Large intestine (tissue), 3 donors: ENCODE measurements at regions not wholly inside any gene's neighbourhood (a gene's known extent, or its start where the extent isn't known, plus 50 kb on each side); places are given as distances from the start of the nearest gene placed in this dataset.

Experiments used
- DNase-seq, 2 donors: peaks; one replicate each; pipeline versions ENCODE4 v3.0.0 to v3.0.0-alpha.2; 2013
- H3K27ac ChIP-seq: one replicate; pipeline ENCODE4 v1.5.1; 2013; ENCODE audit warnings: low read length
- H3K27me3 ChIP-seq: 2 replicates; pipeline ENCODE4 v1.6.1; 2013; ENCODE audit warnings: low read length; ENCODE audit not compliant: control insufficient read depth, insufficient read depth
- H3K36me3 ChIP-seq: 2 replicates; pipeline ENCODE4 v1.6.1; 2013; ENCODE audit warnings: low read length; ENCODE audit not compliant: control insufficient read depth, insufficient read depth
- H3K4me1 ChIP-seq: one replicate; pipeline ENCODE4 v1.6.1; 2013; ENCODE audit warnings: low read length; ENCODE audit not compliant: control insufficient read depth, insufficient read depth
- H3K4me3 ChIP-seq: one replicate; pipeline ENCODE4 v1.5.1; 2013; ENCODE audit warnings: low read length
- H3K9me3 ChIP-seq: one replicate; pipeline ENCODE4 v1.6.1; 2013; ENCODE audit warnings: mild to moderate bottlenecking, low read depth, low read length, moderate library complexity; ENCODE audit not compliant: control insufficient read depth
- WGBS: methylation state at CpG from one replicate; pipeline ENCODE4 v1.1.5; 2013; ENCODE audit warnings: low lambda C conversion rate; ENCODE audit not compliant: insufficient coverage; 5-methylcytosine and 5-hydroxymethylcytosine counted together

DNA sequence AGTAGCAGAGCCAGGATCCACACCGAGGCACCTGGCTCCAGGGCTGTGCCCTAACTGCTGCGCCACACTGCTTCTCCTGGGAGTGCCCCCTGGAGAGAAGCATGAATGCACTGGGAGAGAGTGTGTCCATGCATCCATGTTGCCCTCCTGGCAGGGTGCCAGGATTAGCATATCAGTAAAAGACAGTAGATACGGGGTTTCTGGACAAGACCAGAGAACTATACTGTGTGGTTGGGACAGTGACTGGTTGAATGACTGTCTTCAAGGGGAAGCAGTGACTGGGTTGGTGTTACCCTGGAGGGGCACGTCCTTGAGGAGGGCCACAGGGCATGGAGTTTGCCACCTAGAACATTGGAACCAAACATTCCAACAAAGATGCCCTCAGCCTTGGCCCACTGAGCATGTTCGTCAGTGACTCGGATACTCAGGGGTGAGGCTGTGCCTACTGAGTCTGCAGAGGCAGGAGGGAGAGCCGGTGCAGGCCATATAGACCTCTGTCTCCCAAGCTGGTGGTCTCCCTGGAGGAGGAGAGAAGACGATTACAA lies 288.8 kb downstream of the CDC5L start:
- no CpG with 5 or more reads among the region's 8 CpGs for WGBS
- Histone ChIP-seq H3K4me3 (no peak overlapping the region), H3K36me3 (no peaks in the 10 kb centered on the region)

GRCh38 chr6:44676826-44677433 lies 289.4 kb downstream of the CDC5L start:
- DNase-seq, result no peak
- Histone ChIP-seq H3K9me3 (no peaks in the 10 kb centered on the region), H3K27me3 (peaks cover 8% of the 10 kb centered on the region), H3K4me1 (no peaks in the 10 kb centered on the region), H3K4me3 (no peak overlapping the region), H3K36me3 (no peaks in the 10 kb centered on the region), H3K27ac (no peak overlapping the region)
- WGBS, result no CpG with 5 or more reads among the region's 9 CpGs

More for the DNA sequence above, 288.8 kb downstream of the CDC5L start:
- H3K27ac ChIP-seq, result no peak overlapping the region
- no peaks in the 10 kb centered on the region for H3K4me1 ChIP-seq
- no peak for DNase-seq
- H3K9me3 ChIP-seq, result no peaks in the 10 kb centered on the region
- H3K27me3 ChIP-seq, result peaks cover 8% of the 10 kb centered on the region

DNA sequence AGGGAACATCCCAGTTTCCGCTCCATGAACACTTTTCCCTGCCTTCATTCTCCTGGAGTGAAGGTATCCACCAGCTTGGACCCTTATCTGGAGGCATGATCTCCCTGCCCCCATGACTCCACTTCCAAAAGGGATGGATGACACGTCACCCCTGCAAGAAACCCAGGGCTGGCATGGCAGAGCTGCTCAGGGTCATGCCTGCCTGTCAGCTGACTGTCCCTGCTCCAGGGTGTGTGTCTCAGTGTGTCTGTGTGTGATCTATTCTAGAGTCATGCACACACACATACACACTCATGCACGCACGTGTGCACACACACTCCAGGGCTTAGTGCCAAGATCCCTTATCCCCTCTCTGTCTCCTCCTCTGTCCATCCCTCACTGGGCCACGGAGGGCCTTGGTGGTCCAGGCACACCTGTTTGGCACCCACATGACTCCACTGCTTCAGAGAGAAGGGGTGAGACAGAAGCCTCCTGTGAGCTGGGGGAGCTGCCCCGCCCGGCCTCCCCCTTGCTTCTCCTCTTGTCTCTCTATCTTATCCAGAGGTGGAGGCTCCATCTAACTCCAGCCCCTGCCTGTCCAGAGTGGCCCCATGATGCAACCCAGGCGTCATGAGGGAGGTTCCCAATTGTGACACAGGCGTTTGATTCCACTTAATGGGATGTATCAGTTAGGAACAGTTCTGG lies 290.9 kb downstream of the CDC5L start:
- Histone ChIP-seq H3K36me3 (no peaks in the 10 kb centered on the region), H3K4me1 (no peaks in the 10 kb centered on the region), H3K9me3 (no peaks in the 10 kb centered on the region), H3K27ac (no peak overlapping the region), H3K27me3 (peaks cover 8% of the 10 kb centered on the region), H3K4me3 (no peak overlapping the region)
- no peak for DNase-seq
- WGBS, result no CpG with 5 or more reads among the region's 9 CpGs

DNA sequence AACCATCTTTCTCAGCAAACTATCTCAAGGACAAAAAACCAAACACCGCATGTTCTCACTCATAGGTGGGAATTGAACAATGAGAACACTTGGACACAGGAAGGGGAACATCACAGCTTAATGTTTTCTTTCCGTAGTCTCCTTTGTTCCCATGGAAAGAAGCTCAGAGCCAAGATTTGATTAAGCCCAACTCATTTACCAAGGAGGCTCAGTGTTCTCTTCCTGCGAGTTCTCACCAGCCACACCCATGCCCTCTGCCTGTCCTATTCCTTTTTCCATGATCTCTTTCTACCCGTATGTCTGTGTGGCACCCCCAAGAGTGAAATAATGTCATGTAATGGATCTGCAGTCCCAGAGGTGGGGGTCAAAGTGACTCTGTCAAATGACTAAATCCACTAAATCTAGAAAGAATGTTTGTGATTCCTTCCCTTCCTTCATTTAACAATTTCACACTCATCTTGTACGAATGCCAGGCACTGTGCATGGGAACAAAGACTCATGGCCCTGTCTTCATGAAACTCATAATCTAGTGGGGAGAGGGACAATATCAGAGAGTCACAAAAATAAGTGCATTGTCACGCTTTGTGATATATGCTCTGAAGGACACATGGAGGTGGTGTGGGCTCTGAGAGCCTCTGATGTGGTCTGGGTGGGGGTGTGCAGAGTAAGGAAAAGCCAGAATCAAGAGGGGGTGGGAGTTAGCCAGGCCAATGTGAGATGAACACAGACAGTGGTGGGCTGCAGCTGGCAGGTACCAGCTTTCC lies 292.1 kb downstream of the CDC5L start:
- H3K27me3 ChIP-seq, result peaks cover 7% of the 10 kb centered on the region
- DNase-seq, result no peak
- no peaks in the 10 kb centered on the region for H3K4me1 ChIP-seq
- H3K4me3 ChIP-seq, result no peak overlapping the region
- H3K36me3 ChIP-seq, result no peaks in the 10 kb centered on the region
- no peaks in the 10 kb centered on the region for H3K9me3 ChIP-seq
- 50% methylated on average over 2 of the region's 6 CpGs for WGBS
- H3K27ac ChIP-seq, result no peak overlapping the region

DNA sequence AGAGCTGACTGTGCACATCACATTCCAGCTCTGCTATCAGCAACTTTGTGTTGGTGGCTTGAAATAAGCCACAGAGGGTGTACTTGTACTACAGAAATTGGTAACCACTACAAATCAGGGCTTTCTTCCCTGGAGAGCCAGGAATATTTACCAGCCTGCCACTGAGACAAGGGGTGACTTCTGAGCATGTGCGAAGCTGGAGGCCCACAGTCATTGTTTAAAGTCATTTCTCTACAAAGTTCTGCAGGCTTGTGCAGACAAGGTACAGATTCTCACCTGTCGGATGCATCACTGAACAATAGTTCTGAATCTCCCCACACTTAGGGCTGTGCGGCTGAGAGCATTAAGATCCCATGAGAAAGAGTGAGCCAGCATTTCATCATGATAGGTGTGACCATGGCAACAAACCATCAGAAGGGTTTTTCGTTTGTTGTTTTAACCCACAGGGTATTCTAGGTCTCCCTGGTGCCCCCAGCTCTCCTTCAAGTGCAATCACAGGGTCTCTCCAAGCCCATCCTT lies 292.8 kb downstream of the CDC5L start:
- no peaks in the 10 kb centered on the region for H3K4me1 ChIP-seq
- no peaks in the 10 kb centered on the region for H3K36me3 ChIP-seq
- no peaks in the 10 kb centered on the region for H3K9me3 ChIP-seq
- H3K27ac ChIP-seq, result no peak overlapping the region
- peaks cover 2% of the 10 kb centered on the region for H3K27me3 ChIP-seq
- no peak overlapping the region for H3K4me3 ChIP-seq
- DNase-seq, result no peak
- WGBS, result no CpG with 5 or more reads among the region's 4 CpGs

DNA sequence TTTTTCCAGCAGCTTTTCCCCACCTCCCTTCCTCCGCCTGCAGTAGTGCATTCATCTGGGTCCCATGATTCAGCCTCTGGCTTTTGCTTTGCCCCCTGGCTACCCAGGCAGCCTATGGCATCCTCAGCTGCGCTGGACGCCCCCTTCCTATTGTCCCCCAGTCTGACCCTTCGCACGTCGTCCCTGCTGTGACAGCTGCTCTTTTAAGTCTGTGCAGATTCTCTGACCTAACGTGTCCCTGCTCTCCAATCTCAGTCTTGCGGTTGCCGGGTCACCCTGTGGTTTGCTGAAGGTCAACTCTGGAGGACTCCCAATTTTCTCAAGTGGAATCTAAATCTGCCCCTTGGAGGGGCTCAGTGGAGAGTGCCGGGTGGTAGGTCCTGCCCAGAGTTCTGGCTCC lies 294.3 kb downstream of the CDC5L start:
- H3K4me3 ChIP-seq, result no peak overlapping the region
- peaks cover 2% of the 10 kb centered on the region for H3K27me3 ChIP-seq
- DNase-seq, result no peak
- no peak overlapping the region for H3K27ac ChIP-seq
- H3K4me1 ChIP-seq, result no peaks in the 10 kb centered on the region
- no peaks in the 10 kb centered on the region for H3K36me3 ChIP-seq
- H3K9me3 ChIP-seq, result no peaks in the 10 kb centered on the region
- WGBS, result 80% methylated on average over 2 of the region's 10 CpGs

- no CpG with 5 or more reads among the region's 6 CpGs for WGBS
- Histone ChIP-seq H3K27ac (no peak overlapping the region), H3K27me3 (peaks cover 2% of the 10 kb centered on the region), H3K36me3 (no peaks in the 10 kb centered on the region), H3K9me3 (no peaks in the 10 kb centered on the region), H3K4me3 (no peak overlapping the region), H3K4me1 (no peaks in the 10 kb centered on the region)
- DNase-seq, result no peak
Measured at GRCh38 chr6:44682280-44682679, 294.8 kb downstream of the CDC5L start.

DNA sequence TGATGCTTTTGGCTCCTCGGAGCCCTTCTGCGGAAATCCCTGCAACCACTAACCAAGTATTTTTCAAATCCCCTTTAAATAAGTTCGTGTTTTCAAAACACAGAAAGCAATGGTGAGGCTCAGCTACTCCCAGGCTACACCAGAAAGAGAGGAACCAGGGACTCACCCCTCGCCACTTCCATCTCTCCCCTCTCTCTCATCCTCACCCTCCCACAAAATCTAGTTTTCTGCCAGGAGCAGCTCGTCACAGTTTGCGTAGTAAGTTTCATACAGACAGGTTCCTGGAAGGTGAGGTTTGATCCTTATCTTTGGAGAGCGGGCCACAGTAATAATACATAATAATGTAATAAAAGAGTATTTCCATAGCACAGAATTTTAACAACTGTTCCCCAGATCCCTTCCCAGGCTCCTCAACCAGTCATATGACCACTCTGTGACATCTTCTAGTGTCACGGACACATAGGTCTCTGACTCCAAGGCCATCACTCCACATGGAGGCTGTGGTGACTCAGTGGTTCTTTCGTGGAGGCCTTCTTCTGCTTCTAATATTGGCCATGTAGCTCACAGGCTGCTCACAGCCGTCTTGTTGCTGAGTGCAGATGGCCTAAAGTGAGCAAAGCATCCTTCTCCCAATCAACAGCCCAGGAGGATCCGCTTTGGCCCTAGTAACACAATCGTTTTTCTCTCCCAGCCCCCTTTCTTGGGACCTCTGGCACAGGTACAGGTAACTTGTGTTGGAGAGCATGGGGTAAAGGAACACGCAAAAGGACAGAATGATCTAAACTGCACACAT lies 295.7 kb downstream of the CDC5L start:
- H3K27ac ChIP-seq, result no peak overlapping the region
- WGBS, result 100% methylated on average over 1 of the region's 13 CpGs

GRCh38 chr6:44685213-44685612 lies 297.7 kb downstream of the CDC5L start:
- Histone ChIP-seq H3K4me1 (no peaks in the 10 kb centered on the region), H3K27ac (no peak overlapping the region), H3K27me3 (peaks cover 2% of the 10 kb centered on the region), H3K36me3 (no peaks in the 10 kb centered on the region), H3K9me3 (no peaks in the 10 kb centered on the region), H3K4me3 (no peak overlapping the region)
- WGBS, result no CpG with 5 or more reads among the region's 2 CpGs
- no peak for DNase-seq

More for the DNA sequence above, 295.7 kb downstream of the CDC5L start:
- H3K36me3 ChIP-seq, result no peaks in the 10 kb centered on the region
- no peak for DNase-seq
- H3K27me3 ChIP-seq, result peaks cover 2% of the 10 kb centered on the region
- no peak overlapping the region for H3K4me3 ChIP-seq
- H3K4me1 ChIP-seq, result no peaks in the 10 kb centered on the region
- no peaks in the 10 kb centered on the region for H3K9me3 ChIP-seq

GRCh38 chr6:44696099-44696498 lies 308.6 kb downstream of the CDC5L start:
- WGBS, result no CpG with 5 or more reads among the region's 1 CpG
- H3K27me3 ChIP-seq, result no peaks in the 10 kb centered on the region
- H3K4me3 ChIP-seq, result no peak overlapping the region
- no peak for DNase-seq
- no peaks in the 10 kb centered on the region for H3K36me3 ChIP-seq
- H3K27ac ChIP-seq, result no peak overlapping the region
- H3K9me3 ChIP-seq, result no peaks in the 10 kb centered on the region
- H3K4me1 ChIP-seq, result no peaks in the 10 kb centered on the region
